AG04450 (cell line): ENCODE measurements at regions not wholly inside any gene's neighbourhood (a gene's known extent, or its start where the extent isn't known, plus 50 kb on each side); places are given as distances from the start of the nearest gene placed in this dataset. TPM values are rescaled to one million over a fixed set of nuclear protein-coding genes. Genes with fewer than 3 reads are reported as not detected.

Experiments
- small RNA-seq: library from RNA; depleted of rRNA; stranded (forward); fragments of <200 nt; gene quantifications from one replicate; pipeline ENCODE3, GENCODE V24; 2012; ENCODE audit warnings: low read depth; ENCODE audit not compliant: insufficient read length

Small RNA genes in the stretch of these regions (small RNA-seq; reads per million reads assigned to genes)
- gene RF00096: not detected
